ENCODE measurements at regions not wholly inside any gene's neighbourhood (a gene's known extent, or its start where the extent isn't known, plus 50 kb on each side); places are given as distances from the start of the nearest gene placed in this dataset.
"Not testable (repeated sequence)": the region's sequence is repeated elsewhere in the genome, so short reads cannot be mapped to it uniquely, and the experiment has no call there.

- H3K14ac ChIP-seq (ENCODE audit: low read length), result no peak overlapping the region
- no peak overlapping the region for H4K8ac ChIP-seq (ENCODE audit: low read depth, low read length)
- H3K18ac ChIP-seq (ENCODE audit: low read length), result no peak overlapping the region
- no peak overlapping the region for H3K9ac ChIP-seq (ENCODE audit: low read length)
- no peaks in the 10 kb centered on the region for H3K79me1 ChIP-seq (ENCODE audit: low read length)
- no peak overlapping the region for H2AK5ac ChIP-seq (ENCODE audit: low read length)
- WGBS (ENCODE audit: extremely low coverage, insufficient coverage, insufficient read length), result no CpG with 5 or more reads among the region's 3 CpGs
- no peak overlapping the region for H4K91ac ChIP-seq (ENCODE audit: low read depth, low read length)
- H2BK5ac ChIP-seq (ENCODE audit: low read depth, low read length, poor library complexity), result no peak overlapping the region
- no peak overlapping the region for H3K23ac ChIP-seq (ENCODE audit: low read length)
- no peaks in the 10 kb centered on the region for H3K4me1 ChIP-seq (ENCODE audit: control insufficient read depth in 1 of 2, insufficient read depth in 2 of 2, low read length in 2 of 2)
- H2AFZ ChIP-seq (ENCODE audit: insufficient read depth, low read length, poor library complexity), result no peak overlapping the region
- no peak overlapping the region for H2BK120ac ChIP-seq (ENCODE audit: insufficient read depth, low read length, poor library complexity)
- H3K27ac ChIP-seq (ENCODE audit: low read depth, low read length), result no peak overlapping the region
- no peak overlapping the region for H2BK12ac ChIP-seq (ENCODE audit: low read length)
- no peak overlapping the region for H3K4me3 ChIP-seq (ENCODE audit: low read depth, low read length)
- DNase-seq, result no peak
- no peaks in the 10 kb centered on the region for H3K36me3 ChIP-seq (ENCODE audit: control insufficient read depth in 1 of 2, insufficient read depth in 2 of 2, low read length in 2 of 2)
- no peak overlapping the region for H3K4me2 ChIP-seq (ENCODE audit: low read length)
- H3K9me3 ChIP-seq (ENCODE audit: insufficient read depth, low read depth, low read length), result no peaks in the 10 kb centered on the region
- H3K4ac ChIP-seq (ENCODE audit: low read depth, low read length), result no peak overlapping the region
- H3K79me2 ChIP-seq (ENCODE audit: control insufficient read depth, insufficient read depth, low read length, poor library complexity), result no peaks in the 10 kb centered on the region
- H4K12ac ChIP-seq (ENCODE audit: low read depth, low read length), result no peak overlapping the region
- no peaks in the 10 kb centered on the region for H3K27me3 ChIP-seq (ENCODE audit: insufficient read depth, low read length)
Observed at GRCh38 chr1:102110586-102110985, 113.9 kb upstream of the OLFM3 start.

GRCh38 chr1:102109493-102109892 is 112.8 kb upstream of the OLFM3 start:
- not testable (repeated sequence) for H2AK5ac ChIP-seq (ENCODE audit: low read length); H2BK5ac ChIP-seq (ENCODE audit: low read depth, low read length, poor library complexity); H2BK120ac ChIP-seq (ENCODE audit: insufficient read depth, low read length, poor library complexity); H4K12ac ChIP-seq (ENCODE audit: low read depth, low read length); H3K18ac ChIP-seq (ENCODE audit: low read length); H3K14ac ChIP-seq (ENCODE audit: low read length); H3K4me1 ChIP-seq (ENCODE audit: control insufficient read depth in 1 of 2, insufficient read depth in 2 of 2, low read length in 2 of 2); H3K4me2 ChIP-seq (ENCODE audit: low read length); H3K9ac ChIP-seq (ENCODE audit: low read length); H3K23ac ChIP-seq (ENCODE audit: low read length); H3K36me3 ChIP-seq (ENCODE audit: control insufficient read depth in 1 of 2, insufficient read depth in 2 of 2, low read length in 2 of 2); H2AFZ ChIP-seq (ENCODE audit: insufficient read depth, low read length, poor library complexity); H3K9me3 ChIP-seq (ENCODE audit: insufficient read depth, low read depth, low read length); H3K4me3 ChIP-seq (ENCODE audit: low read depth, low read length); H3K79me1 ChIP-seq (ENCODE audit: low read length); DNase-seq; H3K79me2 ChIP-seq (ENCODE audit: control insufficient read depth, insufficient read depth, low read length, poor library complexity); H4K8ac ChIP-seq (ENCODE audit: low read depth, low read length); H2BK12ac ChIP-seq (ENCODE audit: low read length); H3K4ac ChIP-seq (ENCODE audit: low read depth, low read length); H4K91ac ChIP-seq (ENCODE audit: low read depth, low read length); H3K27me3 ChIP-seq (ENCODE audit: insufficient read depth, low read length); H3K27ac ChIP-seq (ENCODE audit: low read depth, low read length)
- WGBS (ENCODE audit: extremely low coverage, insufficient coverage, insufficient read length), result no CpG with 5 or more reads among the region's 2 CpGs

- no peak overlapping the region for H2AFZ ChIP-seq (ENCODE audit: insufficient read depth, low read length, poor library complexity)
- H3K4me3 ChIP-seq (ENCODE audit: low read depth, low read length), result no peak overlapping the region
- H3K79me1 ChIP-seq (ENCODE audit: low read length), result no peaks in the 10 kb centered on the region
- H3K27me3 ChIP-seq (ENCODE audit: insufficient read depth, low read length), result no peaks in the 10 kb centered on the region
- no peak overlapping the region for H3K18ac ChIP-seq (ENCODE audit: low read length)
- H2BK12ac ChIP-seq (ENCODE audit: low read length), result no peak overlapping the region
- no peak overlapping the region for H3K9ac ChIP-seq (ENCODE audit: low read length)
- no peak overlapping the region for H2AK5ac ChIP-seq (ENCODE audit: low read length)
- no peak overlapping the region for H4K91ac ChIP-seq (ENCODE audit: low read depth, low read length)
- no peaks in the 10 kb centered on the region for H3K9me3 ChIP-seq (ENCODE audit: insufficient read depth, low read depth, low read length)
- DNase-seq, result no peak
- H3K14ac ChIP-seq (ENCODE audit: low read length), result no peak overlapping the region
- H3K27ac ChIP-seq (ENCODE audit: low read depth, low read length), result no peak overlapping the region
- H4K12ac ChIP-seq (ENCODE audit: low read depth, low read length), result no peak overlapping the region
- no peak overlapping the region for H2BK5ac ChIP-seq (ENCODE audit: low read depth, low read length, poor library complexity)
- WGBS (ENCODE audit: extremely low coverage, insufficient coverage, insufficient read length), result no CpG with 5 or more reads among the region's 3 CpGs
- H3K36me3 ChIP-seq (ENCODE audit: control insufficient read depth in 1 of 2, insufficient read depth in 2 of 2, low read length in 2 of 2), result no peaks in the 10 kb centered on the region
- H3K4me2 ChIP-seq (ENCODE audit: low read length), result no peak overlapping the region
- H3K23ac ChIP-seq (ENCODE audit: low read length), result no peak overlapping the region
- H3K79me2 ChIP-seq (ENCODE audit: control insufficient read depth, insufficient read depth, low read length, poor library complexity), result no peaks in the 10 kb centered on the region
- no peak overlapping the region for H2BK120ac ChIP-seq (ENCODE audit: insufficient read depth, low read length, poor library complexity)
- no peak overlapping the region for H3K4ac ChIP-seq (ENCODE audit: low read depth, low read length)
- H4K8ac ChIP-seq (ENCODE audit: low read depth, low read length), result no peak overlapping the region
- H3K4me1 ChIP-seq (ENCODE audit: control insufficient read depth in 1 of 2, insufficient read depth in 2 of 2, low read length in 2 of 2), result peaks cover 2% of the 10 kb centered on the region in 2 experiments
Observed at GRCh38 chr1:102107441-102107840, 110.7 kb upstream of the OLFM3 start.

- no peaks in the 10 kb centered on the region for H3K79me2 ChIP-seq (ENCODE audit: control insufficient read depth, insufficient read depth, low read length, poor library complexity)
- no peaks in the 10 kb centered on the region for H3K9me3 ChIP-seq (ENCODE audit: insufficient read depth, low read depth, low read length)
- no peak overlapping the region for H3K4me3 ChIP-seq (ENCODE audit: low read depth, low read length)
- H3K9ac ChIP-seq (ENCODE audit: low read length), result no peak overlapping the region
- DNase-seq, result peak in 1 of 2 donors; percentile 31
- no CpG with 5 or more reads among the region's 3 CpGs for WGBS (ENCODE audit: extremely low coverage, insufficient coverage, insufficient read length)
- no peak overlapping the region for H2BK120ac ChIP-seq (ENCODE audit: insufficient read depth, low read length, poor library complexity)
- H2AFZ ChIP-seq (ENCODE audit: insufficient read depth, low read length, poor library complexity), result no peak overlapping the region
- no peak overlapping the region for H3K14ac ChIP-seq (ENCODE audit: low read length)
- H4K12ac ChIP-seq (ENCODE audit: low read depth, low read length), result no peak overlapping the region
- peaks cover 2% of the 10 kb centered on the region in 2 experiments for H3K4me1 ChIP-seq (ENCODE audit: control insufficient read depth in 1 of 2, insufficient read depth in 2 of 2, low read length in 2 of 2)
- no peaks in the 10 kb centered on the region for H3K27me3 ChIP-seq (ENCODE audit: insufficient read depth, low read length)
- no peak overlapping the region for H3K4me2 ChIP-seq (ENCODE audit: low read length)
- H2BK12ac ChIP-seq (ENCODE audit: low read length), result no peak overlapping the region
- no peak overlapping the region for H4K8ac ChIP-seq (ENCODE audit: low read depth, low read length)
- no peak overlapping the region for H2BK5ac ChIP-seq (ENCODE audit: low read depth, low read length, poor library complexity)
- H2AK5ac ChIP-seq (ENCODE audit: low read length), result no peak overlapping the region
- H3K79me1 ChIP-seq (ENCODE audit: low read length), result no peaks in the 10 kb centered on the region
- H3K23ac ChIP-seq (ENCODE audit: low read length), result no peak overlapping the region
- H4K91ac ChIP-seq (ENCODE audit: low read depth, low read length), result no peak overlapping the region
- no peak overlapping the region for H3K18ac ChIP-seq (ENCODE audit: low read length)
- no peaks in the 10 kb centered on the region for H3K36me3 ChIP-seq (ENCODE audit: control insufficient read depth in 1 of 2, insufficient read depth in 2 of 2, low read length in 2 of 2)
- no peak overlapping the region for H3K27ac ChIP-seq (ENCODE audit: low read depth, low read length)
- H3K4ac ChIP-seq (ENCODE audit: low read depth, low read length), result no peak overlapping the region
Observed at GRCh38 chr1:102105931-102106550, 109.3 kb upstream of the OLFM3 start.
